GM12878 (cell line): ENCODE measurements at regions not wholly inside any gene's neighbourhood (a gene's known extent, or its start where the extent isn't known, plus 50 kb on each side); places are given as distances from the start of the nearest gene placed in this dataset.

Experiments
- ATAC-seq: fragments of 200-7000 bp; cut with Tn5 transposase; 3 replicates; pipeline ENCODE4 v1.9.1; 2020; ENCODE audit warnings: mild to moderate bottlenecking, moderate library complexity
- BruUV-seq: library from RNA; stranded (reverse); fragments of 400-500 nt; replicated peaks from 2 replicates; lab custom pipeline; 2021; lab: Mats Ljungman, UMichigan
- CTCF ChIA-PET: fragments of 300-600 bp; sonication (Branson Sonifier 250); formaldehyde crosslinking; extraction: SDS; loops from one replicate; lab custom pipeline; 2021; ENCODE audit warnings: inconsistent platforms; lab: Yijun Ruan, JAX
- POLR2A ChIA-PET: fragments of 350-600 bp; formaldehyde crosslinking; extraction: SDS; loops from one replicate; lab custom pipeline; 2021; ENCODE audit warnings: inconsistent platforms; lab: Charles Lee
- RAD21 ChIA-PET: fragments of 300-600 bp; sonication (Branson Sonifier 250); formaldehyde crosslinking; loops from one replicate; lab custom pipeline; 2023; ENCODE audit warnings: antibody characterized with exemption; ENCODE audit not compliant: unreplicated experiment; lab: Charles Lee
- SMC1A ChIA-PET: fragments of 300-600 bp; sonication (Branson Sonifier 250); formaldehyde crosslinking; loops from one replicate; lab custom pipeline; 2023; ENCODE audit not compliant: unreplicated experiment, uncharacterized antibody; lab: Charles Lee
- DNase-seq: peaks from one replicate; pipeline ENCODE4 v3.0.0-alpha.2; 2011; ENCODE audit warnings: low read depth, low spot score
- FAIRE-seq: peaks from 3 replicates; lab custom pipeline; 2011; peaks lifted over from hg19 to GRCh38; lab: Jason Lieb, UNC
- H2AFZ ChIP-seq: 2 replicates; pipeline ENCODE4 v1.6.0; 2011; ENCODE audit warnings: low read depth, low read length, control low read depth; ENCODE audit not compliant: control insufficient read depth
- H3K27ac ChIP-seq: 2 replicates; pipeline ENCODE4 v1.5.1; 2011; ENCODE audit warnings: control low read depth; ENCODE audit not compliant: control insufficient read depth, insufficient read depth
- H3K27me3 ChIP-seq, 2 experiments: replicated peaks in 1 of 2; 2 replicates each; pipeline versions ENCODE4 v1.6.0 to v1.6.1; 2011; ENCODE audit warnings: low read length in 1 of 2; ENCODE audit not compliant: control insufficient read depth in 2 of 2, insufficient read depth in 2 of 2
- H3K36me3 ChIP-seq, 2 experiments: 2 replicates each; pipeline ENCODE4 v1.5.1; 2011; ENCODE audit warnings: low read length in 1 of 2; ENCODE audit not compliant: control insufficient read depth in 2 of 2, insufficient read depth in 2 of 2
- H3K4me1 ChIP-seq: 2 replicates; pipeline ENCODE4 v1.6.1; 2011; ENCODE audit warnings: mild to moderate bottlenecking, low read length, moderate library complexity, mixed read lengths; ENCODE audit not compliant: control insufficient read depth, insufficient read depth
- H3K4me2 ChIP-seq: 2 replicates; pipeline ENCODE4 v1.6.0; 2011; ENCODE audit warnings: control low read depth; ENCODE audit not compliant: control insufficient read depth, insufficient read depth
- H3K4me3 ChIP-seq: fragments of 200-600 bp; sonication (generic); 2 replicates; pipeline ENCODE4 v1.5.1; 2016
- H3K79me2 ChIP-seq: 2 replicates; pipeline ENCODE4 v1.6.0; 2011; ENCODE audit warnings: low read length; ENCODE audit not compliant: control insufficient read depth, insufficient read depth
- H3K9ac ChIP-seq: 2 replicates; pipeline ENCODE4 v1.8.0; 2011; ENCODE audit warnings: low read length, control low read depth, mixed read lengths; ENCODE audit not compliant: control insufficient read depth, insufficient read depth
- H3K9me3 ChIP-seq: replicated peaks from 3 replicates; pipeline ENCODE4 v1.5.1; 2011; ENCODE audit warnings: mild to moderate bottlenecking, low read length; ENCODE audit not compliant: control insufficient read depth, insufficient read depth
- H4K20me1 ChIP-seq: 2 replicates; pipeline ENCODE4 v1.6.0; 2011; ENCODE audit not compliant: control insufficient read depth, insufficient read depth
- CREM ChIP-seq: IDR thresholded peaks from 2 replicates; pipeline ENCODE4 v1.6.1; 2014; ENCODE audit warnings: antibody characterized with exemption, low read depth
- EGR1 ChIP-seq, 2 experiments: IDR thresholded peaks; 1 replicate in 1 of 2; 2 replicates in 1 of 2; pipeline ENCODE4 v1.6.1; 2011 to 2012; ENCODE audit warnings: low read depth in 2 of 2, low read length in 2 of 2, borderline replicate concordance in 1 of 2, mild to moderate bottlenecking in 1 of 2, moderate library complexity in 1 of 2
- MYC ChIP-seq: IDR thresholded peaks from 2 replicates; pipeline ENCODE4 v1.6.1; 2011; ENCODE audit warnings: mild to moderate bottlenecking, low read length, moderate library complexity, inconsistent platforms; ENCODE audit not compliant: insufficient read depth, insufficient replicate concordance, insufficient read length, severe bottlenecking
- NR2F1 ChIP-seq: fragments of 450-650 bp; conservative IDR thresholded peaks from 2 replicates; pipeline ENCODE4 v1.6.1; 2017; ENCODE audit warnings: mild to moderate bottlenecking
- POLR2AphosphoS5 ChIP-seq: IDR thresholded peaks from 2 replicates; pipeline ENCODE4 v1.6.1; 2011; ENCODE audit warnings: mild to moderate bottlenecking, low read length, inconsistent platforms
- SMARCA5 ChIP-seq: fragments of 450-650 bp; IDR thresholded peaks from 2 replicates; pipeline ENCODE4 v1.6.1; 2017; ENCODE audit warnings: mild to moderate bottlenecking
- SPI1 ChIP-seq: IDR thresholded peaks from 2 replicates; pipeline ENCODE4 v1.6.1; 2011; ENCODE audit warnings: low read depth, mild to moderate bottlenecking, low read length, moderate library complexity, borderline replicate concordance; ENCODE audit not compliant: insufficient read depth
- TARDBP ChIP-seq: IDR thresholded peaks from 2 replicates; pipeline ENCODE4 v1.6.1; 2016; ENCODE audit warnings: borderline replicate concordance
- ZNF24 ChIP-seq: fragments of 450-650 bp; IDR thresholded peaks from 2 replicates; pipeline ENCODE4 v1.6.1; 2017; ENCODE audit warnings: antibody characterized with exemption, mild to moderate bottlenecking
- WGBS: methylation state at CpG from one replicate; pipeline ENCODE4 v1.1.6; 2016; ENCODE audit warnings: low lambda C conversion rate; ENCODE audit not compliant: insufficient replicate concordance, insufficient coverage; ENCODE audit errors: missing lambda C conversion rate; 5-methylcytosine and 5-hydroxymethylcytosine counted together
- in situ Hi-C: fragments of 300-500 bp; cut with MboI; formaldehyde crosslinking; loops from 9 replicates; pipeline ENCODE4 v1.14.3; 2018; ENCODE audit warnings: mixed read lengths
- intact Hi-C: fragments of 100-400 bp; cut with micrococcal nuclease; formaldehyde crosslinking; loops from one replicate; pipeline ENCODE4 v1.14.2; 2022; ENCODE audit not compliant: unreplicated experiment
- TF ChIP-seq, protein P1 (sequence below): fragments of 450-650 bp; conservative IDR thresholded peaks from 2 replicates; pipeline ENCODE4 v1.6.1; 2017; ENCODE audit warnings: mild to moderate bottlenecking, moderate library complexity
- TF ChIP-seq, protein P2 (sequence below): IDR thresholded peaks from 2 replicates; pipeline ENCODE4 v1.6.1; 2012; ENCODE audit warnings: improper control_type of control experiment, low read depth, low read length; ENCODE audit not compliant: insufficient replicate concordance
- TF ChIP-seq, protein P3 (sequence below): fragments of 150-350 bp; IDR thresholded peaks from 2 replicates; pipeline ENCODE4 v1.6.1; 2016; ENCODE audit warnings: low read depth, low read length

DNA sequence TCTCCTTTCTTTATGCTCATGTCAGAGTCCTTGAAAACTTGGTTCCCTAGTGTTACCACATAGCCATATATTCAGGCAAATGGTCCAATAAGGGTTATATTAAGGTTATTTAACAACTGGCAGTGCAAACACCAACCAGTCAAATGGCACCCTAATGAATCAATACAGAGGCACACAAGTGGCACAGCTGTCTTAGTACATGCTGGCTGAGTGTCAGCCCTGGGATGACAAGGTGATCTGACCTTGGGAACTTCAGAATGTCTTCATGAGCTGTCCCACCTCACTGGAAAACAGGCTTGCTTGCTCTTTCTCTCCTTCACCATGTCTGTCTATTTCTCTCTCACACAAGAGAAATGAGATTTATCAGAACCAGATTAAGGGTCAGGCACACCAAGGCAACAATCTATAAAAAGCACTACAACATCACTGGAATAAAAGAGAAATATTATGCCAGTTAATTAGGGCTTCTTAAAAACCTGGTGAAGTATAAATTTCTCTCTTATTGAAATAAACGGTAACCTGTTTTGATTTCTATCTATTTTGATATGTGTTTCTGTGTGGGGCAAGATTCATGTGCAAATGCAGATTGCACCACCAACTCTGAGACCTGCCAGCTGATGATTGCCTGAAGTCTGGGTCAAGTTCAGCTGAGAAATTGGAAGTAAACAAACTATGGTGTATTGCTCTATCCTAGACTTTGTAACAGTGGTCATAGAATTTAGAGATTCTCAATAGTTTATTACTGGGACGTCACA is 140.7 kb downstream of the SREK1 start:
- in situ Hi-C loops (no loop called here), intact Hi-C loops (no loop called here)
- no peak overlapping the region for H2AFZ ChIP-seq
- H3K4me2 ChIP-seq: no peak overlapping the region
- H3K27ac ChIP-seq: no peak overlapping the region
- SMC1A ChIA-PET: interaction anchor here (0.6 to 1.1 kb wide), 2 partner anchors 10 to 21 kb away, joined by 3 read pairs; no protein-coding TSS in a partner anchor
- TF ChIP-seq, protein P1, sequence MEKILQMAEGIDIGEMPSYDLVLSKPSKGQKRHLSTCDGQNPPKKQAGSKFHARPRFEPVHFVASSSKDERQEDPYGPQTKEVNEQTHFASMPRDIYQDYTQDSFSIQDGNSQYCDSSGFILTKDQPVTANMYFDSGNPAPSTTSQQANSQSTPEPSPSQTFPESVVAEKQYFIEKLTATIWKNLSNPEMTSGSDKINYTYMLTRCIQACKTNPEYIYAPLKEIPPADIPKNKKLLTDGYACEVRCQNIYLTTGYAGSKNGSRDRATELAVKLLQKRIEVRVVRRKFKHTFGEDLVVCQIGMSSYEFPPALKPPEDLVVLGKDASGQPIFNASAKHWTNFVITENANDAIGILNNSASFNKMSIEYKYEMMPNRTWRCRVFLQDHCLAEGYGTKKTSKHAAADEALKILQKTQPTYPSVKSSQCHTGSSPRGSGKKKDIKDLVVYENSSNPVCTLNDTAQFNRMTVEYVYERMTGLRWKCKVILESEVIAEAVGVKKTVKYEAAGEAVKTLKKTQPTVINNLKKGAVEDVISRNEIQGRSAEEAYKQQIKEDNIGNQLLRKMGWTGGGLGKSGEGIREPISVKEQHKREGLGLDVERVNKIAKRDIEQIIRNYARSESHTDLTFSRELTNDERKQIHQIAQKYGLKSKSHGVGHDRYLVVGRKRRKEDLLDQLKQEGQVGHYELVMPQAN: no peak
- TF ChIP-seq NR2F1 (no peak), MYC (no peak), TARDBP (no peak), CREM (no peak), POLR2AphosphoS5 (no peak), EGR1 (IDR thresholded peaks at IDR 0.05; ENCODE audit: borderline replicate concordance in 1 of 2, low read depth in 2 of 2, low read length in 2 of 2) (no peak), SMARCA5 (no peak), SPI1 (no peak), ZNF24 (no peak)
- TF ChIP-seq, protein P2, sequence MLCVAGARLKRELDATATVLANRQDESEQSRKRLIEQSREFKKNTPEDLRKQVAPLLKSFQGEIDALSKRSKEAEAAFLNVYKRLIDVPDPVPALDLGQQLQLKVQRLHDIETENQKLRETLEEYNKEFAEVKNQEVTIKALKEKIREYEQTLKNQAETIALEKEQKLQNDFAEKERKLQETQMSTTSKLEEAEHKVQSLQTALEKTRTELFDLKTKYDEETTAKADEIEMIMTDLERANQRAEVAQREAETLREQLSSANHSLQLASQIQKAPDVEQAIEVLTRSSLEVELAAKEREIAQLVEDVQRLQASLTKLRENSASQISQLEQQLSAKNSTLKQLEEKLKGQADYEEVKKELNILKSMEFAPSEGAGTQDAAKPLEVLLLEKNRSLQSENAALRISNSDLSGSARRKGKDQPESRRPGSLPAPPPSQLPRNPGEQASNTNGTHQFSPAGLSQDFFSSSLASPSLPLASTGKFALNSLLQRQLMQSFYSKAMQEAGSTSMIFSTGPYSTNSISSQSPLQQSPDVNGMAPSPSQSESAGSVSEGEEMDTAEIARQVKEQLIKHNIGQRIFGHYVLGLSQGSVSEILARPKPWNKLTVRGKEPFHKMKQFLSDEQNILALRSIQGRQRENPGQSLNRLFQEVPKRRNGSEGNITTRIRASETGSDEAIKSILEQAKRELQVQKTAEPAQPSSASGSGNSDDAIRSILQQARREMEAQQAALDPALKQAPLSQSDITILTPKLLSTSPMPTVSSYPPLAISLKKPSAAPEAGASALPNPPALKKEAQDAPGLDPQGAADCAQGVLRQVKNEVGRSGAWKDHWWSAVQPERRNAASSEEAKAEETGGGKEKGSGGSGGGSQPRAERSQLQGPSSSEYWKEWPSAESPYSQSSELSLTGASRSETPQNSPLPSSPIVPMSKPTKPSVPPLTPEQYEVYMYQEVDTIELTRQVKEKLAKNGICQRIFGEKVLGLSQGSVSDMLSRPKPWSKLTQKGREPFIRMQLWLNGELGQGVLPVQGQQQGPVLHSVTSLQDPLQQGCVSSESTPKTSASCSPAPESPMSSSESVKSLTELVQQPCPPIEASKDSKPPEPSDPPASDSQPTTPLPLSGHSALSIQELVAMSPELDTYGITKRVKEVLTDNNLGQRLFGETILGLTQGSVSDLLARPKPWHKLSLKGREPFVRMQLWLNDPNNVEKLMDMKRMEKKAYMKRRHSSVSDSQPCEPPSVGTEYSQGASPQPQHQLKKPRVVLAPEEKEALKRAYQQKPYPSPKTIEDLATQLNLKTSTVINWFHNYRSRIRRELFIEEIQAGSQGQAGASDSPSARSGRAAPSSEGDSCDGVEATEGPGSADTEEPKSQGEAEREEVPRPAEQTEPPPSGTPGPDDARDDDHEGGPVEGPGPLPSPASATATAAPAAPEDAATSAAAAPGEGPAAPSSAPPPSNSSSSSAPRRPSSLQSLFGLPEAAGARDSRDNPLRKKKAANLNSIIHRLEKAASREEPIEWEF: no peak
- TF ChIP-seq, protein P3, sequence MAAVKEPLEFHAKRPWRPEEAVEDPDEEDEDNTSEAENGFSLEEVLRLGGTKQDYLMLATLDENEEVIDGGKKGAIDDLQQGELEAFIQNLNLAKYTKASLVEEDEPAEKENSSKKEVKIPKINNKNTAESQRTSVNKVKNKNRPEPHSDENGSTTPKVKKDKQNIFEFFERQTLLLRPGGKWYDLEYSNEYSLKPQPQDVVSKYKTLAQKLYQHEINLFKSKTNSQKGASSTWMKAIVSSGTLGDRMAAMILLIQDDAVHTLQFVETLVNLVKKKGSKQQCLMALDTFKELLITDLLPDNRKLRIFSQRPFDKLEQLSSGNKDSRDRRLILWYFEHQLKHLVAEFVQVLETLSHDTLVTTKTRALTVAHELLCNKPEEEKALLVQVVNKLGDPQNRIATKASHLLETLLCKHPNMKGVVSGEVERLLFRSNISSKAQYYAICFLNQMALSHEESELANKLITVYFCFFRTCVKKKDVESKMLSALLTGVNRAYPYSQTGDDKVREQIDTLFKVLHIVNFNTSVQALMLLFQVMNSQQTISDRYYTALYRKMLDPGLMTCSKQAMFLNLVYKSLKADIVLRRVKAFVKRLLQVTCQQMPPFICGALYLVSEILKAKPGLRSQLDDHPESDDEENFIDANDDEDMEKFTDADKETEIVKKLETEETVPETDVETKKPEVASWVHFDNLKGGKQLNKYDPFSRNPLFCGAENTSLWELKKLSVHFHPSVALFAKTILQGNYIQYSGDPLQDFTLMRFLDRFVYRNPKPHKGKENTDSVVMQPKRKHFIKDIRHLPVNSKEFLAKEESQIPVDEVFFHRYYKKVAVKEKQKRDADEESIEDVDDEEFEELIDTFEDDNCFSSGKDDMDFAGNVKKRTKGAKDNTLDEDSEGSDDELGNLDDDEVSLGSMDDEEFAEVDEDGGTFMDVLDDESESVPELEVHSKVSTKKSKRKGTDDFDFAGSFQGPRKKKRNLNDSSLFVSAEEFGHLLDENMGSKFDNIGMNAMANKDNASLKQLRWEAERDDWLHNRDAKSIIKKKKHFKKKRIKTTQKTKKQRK: no peak
- no peak overlapping the region for H3K9ac ChIP-seq
- H3K9me3 ChIP-seq: no peaks in the 10 kb centered on the region
- no peak overlapping the region for H3K4me3 ChIP-seq
- H3K79me2 ChIP-seq: no peaks in the 10 kb centered on the region
- CTCF ChIA-PET: interaction anchor here (1.2 kb wide), 1 partner anchor 21 kb away, joined by 3 read pairs; no protein-coding TSS in a partner anchor
- POLR2A ChIA-PET: no interaction called here
- RAD21 ChIA-PET: no interaction called here
- H3K27me3 ChIP-seq: 0 out of 4 replicates have a peak, but pooled peaks cover 0 to 1% of the 10 kb centered on the region in 2 experiments
- ATAC-seq (no peak), FAIRE-seq (no peak), DNase-seq (no peak)
- no TSS peak for BruUV-seq
- H4K20me1 ChIP-seq: no peaks in the 10 kb centered on the region
- H3K4me1 ChIP-seq: no peaks in the 10 kb centered on the region
- WGBS: 29% methylated on average over 2 of the region's 2 CpGs
- H3K36me3 ChIP-seq: no peaks in the 10 kb centered on the region
